ENCODE measurements at regions not wholly inside any gene's neighbourhood (a gene's known extent, or its start where the extent isn't known, plus 50 kb on each side); places are given as distances from the start of the nearest gene placed in this dataset.
A peak's percentile ranks its signal among the peaks of the same experiment; 100 is the strongest.
"Not testable (repeated sequence)": the region's sequence is repeated elsewhere in the genome, so short reads cannot be mapped to it uniquely, and the experiment has no call there.

- DNase-seq (ENCODE audit: low read depth); H3K4me3 ChIP-seq (ENCODE audit: low read depth, low read length): not testable (repeated sequence)
Measured at GRCh38 chr2:95654897-95655296, 63.1 kb downstream of the TRIM43 start.

DNA sequence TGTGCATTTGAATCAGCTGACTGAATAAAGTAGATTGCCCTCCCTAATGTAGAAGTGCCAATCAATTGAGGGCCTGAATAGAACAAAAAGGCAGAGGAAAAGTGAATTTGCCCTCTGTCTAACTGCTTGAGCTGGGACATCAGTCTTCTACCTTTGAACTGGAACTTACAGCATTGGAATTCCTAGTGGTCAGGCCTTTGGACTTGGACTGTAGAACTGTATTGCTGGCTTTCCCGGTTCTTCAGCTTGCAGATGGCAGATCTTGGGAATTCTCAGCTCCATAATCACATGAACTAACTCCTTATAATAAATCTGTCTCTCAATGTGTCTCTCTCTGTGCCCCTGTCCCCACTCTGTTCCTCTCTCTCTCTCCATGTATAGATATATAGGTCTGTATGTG is 64.8 kb downstream of the TRIM43 start:
- DNase-seq (ENCODE audit: low read depth): not testable (repeated sequence)

DNA sequence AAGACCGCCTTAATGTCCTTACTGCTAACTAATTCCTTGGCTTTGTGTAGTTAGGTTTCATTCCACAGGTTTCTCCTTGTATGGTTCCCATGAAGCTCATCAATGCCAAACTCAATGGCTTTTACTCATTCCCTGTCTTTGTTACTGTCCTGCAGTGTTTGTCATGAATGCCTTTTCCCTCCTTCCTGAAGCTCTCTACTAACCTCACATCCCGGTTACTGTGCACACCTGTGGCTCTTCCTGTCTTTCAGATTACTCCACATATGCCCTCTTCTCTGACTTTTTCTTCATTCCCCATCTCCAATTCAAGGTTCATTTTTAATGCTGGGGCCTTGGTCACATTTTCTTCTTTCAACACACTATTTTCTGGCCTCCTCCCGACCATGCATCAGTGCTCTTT is 66.1 kb downstream of the TRIM43 start:
- H3K4me3 ChIP-seq (ENCODE audit: low read depth, low read length); DNase-seq (ENCODE audit: low read depth): not testable (repeated sequence)

More for the DNA sequence above, 64.8 kb downstream of the TRIM43 start:
- H3K4me3 ChIP-seq (ENCODE audit: low read depth, low read length): not testable (repeated sequence)

GRCh38 chr2:95660766-95661562 is 69.2 kb downstream of the TRIM43 start:
- DNase-seq (ENCODE audit: low read depth); H3K4me3 ChIP-seq (ENCODE audit: low read depth, low read length): not testable (repeated sequence)

DNA sequence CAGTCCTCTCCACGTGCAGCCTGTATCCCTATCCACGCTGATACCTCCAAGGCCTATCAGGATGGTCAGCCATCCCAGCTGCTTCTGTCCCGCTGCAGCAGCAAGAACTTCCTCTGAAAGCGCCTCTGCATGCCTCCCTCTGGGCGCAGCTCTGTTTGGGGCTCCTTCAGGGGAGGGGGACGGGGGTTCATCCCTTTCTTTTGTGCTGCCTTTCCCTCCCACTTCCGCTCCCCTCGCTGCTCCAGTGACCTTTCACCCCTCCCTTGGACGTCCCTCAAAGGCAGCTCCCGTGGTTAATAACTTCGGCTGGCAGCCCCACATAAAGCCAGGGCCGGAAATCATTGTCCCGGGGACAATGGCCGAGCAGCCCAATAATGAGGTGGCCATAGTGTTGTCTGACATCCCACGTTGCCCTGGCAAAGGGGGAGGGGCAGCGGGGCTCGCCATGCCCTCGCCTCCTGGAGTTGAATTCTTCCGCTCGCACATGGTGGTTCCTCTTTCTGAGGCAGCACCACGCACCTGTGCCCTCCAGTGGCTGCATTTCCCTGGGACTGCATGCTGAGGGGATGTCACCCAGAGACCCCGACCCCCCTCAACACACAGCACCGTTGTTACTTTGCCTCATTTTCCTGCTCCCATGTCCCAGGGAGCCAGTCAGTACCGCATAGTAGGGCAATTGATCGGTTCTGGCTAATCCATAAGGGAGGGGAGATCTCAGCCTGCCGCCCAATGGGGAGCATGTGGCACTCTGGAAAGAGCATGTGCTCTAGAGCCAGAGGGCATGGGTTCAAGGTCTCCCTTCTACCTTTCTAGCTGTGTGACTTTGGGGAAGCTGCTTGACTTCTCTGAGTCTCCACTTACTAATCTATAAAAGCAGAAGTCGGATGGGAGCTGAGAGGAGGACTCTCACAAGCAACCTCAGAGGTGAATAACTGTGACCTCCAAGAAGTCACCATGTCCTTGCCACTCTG is 72.0 kb downstream of the TRIM43 start:
- H3K4me3 ChIP-seq (ENCODE audit: low read depth, low read length): not testable (repeated sequence)
- DNase-seq (ENCODE audit: low read depth): peak; percentile 35

- DNase-seq (ENCODE audit: low read depth): not testable (repeated sequence)
Measured at GRCh38 chr2:95666636-95667035, 74.8 kb downstream of the TRIM43 start.

GRCh38 chr2:95667480-95667879 is 75.7 kb downstream of the TRIM43 start:
- TF ChIP-seq POLR2A (IDR thresholded peaks at IDR 0.05; ENCODE audit: extremely low read depth, insufficient read length) (no peak), CTCF (IDR thresholded peaks at IDR 0.05; ENCODE audit: low read depth, low read length) (no peak), MYC (IDR thresholded peaks at IDR 0.05; ENCODE audit: low read depth, low read length) (no peak)
- TF ChIP-seq, protein P1, sequence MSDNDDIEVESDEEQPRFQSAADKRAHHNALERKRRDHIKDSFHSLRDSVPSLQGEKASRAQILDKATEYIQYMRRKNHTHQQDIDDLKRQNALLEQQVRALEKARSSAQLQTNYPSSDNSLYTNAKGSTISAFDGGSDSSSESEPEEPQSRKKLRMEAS (IDR thresholded peaks at IDR 0.05; ENCODE audit: low read depth, low read length): no peak
- H3K4me3 ChIP-seq (ENCODE audit: low read depth, low read length): no peak overlapping the region
- DNase-seq (ENCODE audit: low read depth): no peak

More at GRCh38 chr2:95666636-95667035, 74.8 kb downstream of the TRIM43 start:
- not testable (repeated sequence) for H3K4me3 ChIP-seq (ENCODE audit: low read depth, low read length)

DNA sequence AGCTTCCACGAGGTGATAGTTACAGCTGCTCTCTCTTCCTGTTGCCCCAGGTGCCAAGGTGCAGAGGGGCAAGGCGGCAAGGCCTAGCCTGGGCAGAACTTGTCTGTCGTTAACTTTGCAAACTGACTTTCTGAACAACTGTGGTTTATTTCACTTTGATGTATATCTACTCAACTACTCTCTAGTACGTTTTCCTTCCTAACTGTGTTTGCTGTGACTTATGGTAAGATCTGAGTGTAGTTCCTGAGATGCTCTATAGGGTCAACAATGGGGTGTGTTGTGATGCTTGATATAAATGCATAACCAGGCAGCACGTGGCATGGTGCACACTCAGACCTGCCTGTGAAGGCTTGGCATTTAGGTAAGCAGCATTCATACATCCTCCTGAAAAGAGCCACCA is 77.1 kb downstream of the TRIM43 start:
- not testable (repeated sequence) for DNase-seq (ENCODE audit: low read depth); H3K4me3 ChIP-seq (ENCODE audit: low read depth, low read length)

- no peak overlapping the region for H3K4me3 ChIP-seq (ENCODE audit: low read depth, low read length)
- TF ChIP-seq, protein P1 (IDR thresholded peaks at IDR 0.05; ENCODE audit: low read depth, low read length): no peak
- TF ChIP-seq CTCF (IDR thresholded peaks at IDR 0.05; ENCODE audit: low read depth, low read length) (no peak), MYC (IDR thresholded peaks at IDR 0.05; ENCODE audit: low read depth, low read length) (no peak), POLR2A (IDR thresholded peaks at IDR 0.05; ENCODE audit: extremely low read depth, insufficient read length) (no peak)
- DNase-seq (ENCODE audit: low read depth): peak; percentile 39
Measured at GRCh38 chr2:95669441-95669991, 77.7 kb downstream of the TRIM43 start.

DNA sequence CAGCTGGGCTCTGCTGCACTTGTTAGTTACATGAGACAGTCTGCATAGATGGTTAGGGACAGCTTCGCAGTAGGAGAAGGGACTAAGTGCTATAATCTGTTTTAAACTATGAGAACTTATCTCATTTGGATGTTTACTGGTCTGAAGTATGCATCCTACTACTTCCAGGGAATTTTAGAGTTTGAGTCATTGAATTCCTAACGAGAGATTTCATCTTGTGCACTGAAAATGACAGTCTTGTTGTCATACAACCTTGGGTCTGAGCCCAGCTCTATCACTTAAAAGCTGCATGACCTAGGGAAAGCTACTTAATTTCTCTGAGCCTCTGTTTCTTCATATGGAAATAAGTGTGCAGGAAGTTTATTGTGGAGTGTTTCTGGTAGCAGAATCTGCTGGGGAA is 78.4 kb downstream of the TRIM43 start:
- no peak overlapping the region for H3K4me3 ChIP-seq (ENCODE audit: low read depth, low read length)
- TF ChIP-seq CTCF (IDR thresholded peaks at IDR 0.05; ENCODE audit: low read depth, low read length) (no peak), MYC (IDR thresholded peaks at IDR 0.05; ENCODE audit: low read depth, low read length) (no peak), POLR2A (IDR thresholded peaks at IDR 0.05; ENCODE audit: extremely low read depth, insufficient read length) (no peak)
- TF ChIP-seq, protein P1 (IDR thresholded peaks at IDR 0.05; ENCODE audit: low read depth, low read length): no peak

More for the DNA sequence above, 78.4 kb downstream of the TRIM43 start:
- no peak for DNase-seq (ENCODE audit: low read depth)
